ENCODE measurements at regions not wholly inside any gene's neighbourhood (a gene's known extent, or its start where the extent isn't known, plus 50 kb on each side); places are given as distances from the start of the nearest gene placed in this dataset.
A peak's percentile ranks its signal among the peaks of the same experiment; 100 is the strongest.

GRCh38 chr6:97813889-97814567 is 531.0 kb upstream of the MMS22L start:
- Histone ChIP-seq H3K79me1 (ENCODE audit: low read depth, low read length) (no peaks in the 10 kb centered on the region), H3K79me2 (ENCODE audit: control insufficient read depth in 1 of 2, insufficient read depth in 2 of 2, low read length in 2 of 2) (no peaks in the 10 kb centered on the region), H3K23me2 (ENCODE audit: low read depth, low read length) (no peaks in the 10 kb centered on the region), H2AFZ (ENCODE audit: low read length) (peak overlapping the region; percentile 80), H3K9me3 (ENCODE audit: insufficient read depth in 2 of 2, low read depth in 1 of 2, low read length in 1 of 2) (no peaks in the 10 kb centered on the region), H3K27me3 (replicated peaks in 1 of 4; ENCODE audit: control insufficient read depth in 3 of 4, extremely low read depth in 1 of 4, insufficient read depth in 3 of 4, low read length in 3 of 4) (no peaks in the 10 kb centered on the region), H3K4me1 (replicated peaks in 1 of 4; ENCODE audit: control insufficient read depth in 3 of 4, insufficient read depth in 4 of 4, low read length in 3 of 4) (peaks cover 0 to 11% (median 7%) of the 10 kb centered on the region in 4 experiments; a peak in 4 of 7 replicates), H4K20me1 (replicated peaks in 1 of 2; ENCODE audit: control insufficient read depth in 1 of 2, insufficient read depth in 2 of 2, low read length in 2 of 2) (no peaks in the 10 kb centered on the region), H3K23ac (ENCODE audit: insufficient read length) (no peak overlapping the region), H3K4me2 (ENCODE audit: insufficient read depth in 1 of 2, low read depth in 2 of 2, low read length in 2 of 2) (no peak overlapping the region; a peak in 1 of 4 replicates), H3K9ac (replicated peaks in 1 of 4; ENCODE audit: extremely low read depth in 1 of 4, low read depth in 3 of 4, low read length in 3 of 4) (no peak overlapping the region), H3K56ac (replicated peaks; ENCODE audit: insufficient read length, low read depth, low read length) (no peak overlapping the region), H3K14ac (ENCODE audit: insufficient read length) (no peak overlapping the region), H3K36me3 (ENCODE audit: control insufficient read depth in 2 of 4, insufficient read depth in 4 of 4, low read length in 3 of 4) (no peaks in the 10 kb centered on the region), H4K8ac (ENCODE audit: extremely low read depth, insufficient read depth, low read length) (no peak overlapping the region), H2BK12ac (ENCODE audit: low read depth, low read length) (peak overlapping the region; percentile 69), H2BK15ac (ENCODE audit: low read length) (no peak overlapping the region), H2BK20ac (ENCODE audit: low read length) (peak overlapping the region; percentile 67; the same call in 1 of the 2 replicates), H3K18ac (ENCODE audit: extremely low read depth, low read length) (0 out of 2 replicates have a peak overlapping the region, but pooled peaks have one; percentile 19), H2AK5ac (ENCODE audit: low read depth, low read length) (0 out of 2 replicates have a peak overlapping the region, but pooled peaks have one; percentile 3), H4K5ac (ENCODE audit: insufficient read length, low read depth, low read length) (no peak overlapping the region), H2BK120ac (replicated peaks; ENCODE audit: low read depth, low read length) (peak overlapping the region; percentile 33), H3K27ac (ENCODE audit: low read depth, low read length) (no peak overlapping the region), H2BK5ac (ENCODE audit: low read depth, low read length) (peak overlapping the region; percentile 72), H4K91ac (replicated peaks; ENCODE audit: insufficient read length, low read length) (peak overlapping the region; percentile 50), H3K4ac (replicated peaks; ENCODE audit: insufficient read length, low read depth, low read length) (no peak overlapping the region), H3K4me3 (ENCODE audit: extremely low read depth in 1 of 4, insufficient read depth in 2 of 4, low read depth in 3 of 4, low read length in 4 of 4) (no peak overlapping the region)
- FAIRE-seq (no peak), DNase-seq (ENCODE audit: low read depth in 1 of 2, low spot score in 2 of 2) (no peak)
- ChIA-PET POLR2A (ENCODE audit: partially characterized antibody) (interaction anchor here (1.5 kb wide), 1 partner anchor 10 kb away, joined by 4 read pairs; no protein-coding TSS in a partner anchor), CTCF (ENCODE audit: partially characterized antibody) (interaction anchor here (1.1 to 1.7 kb wide), 2 partner anchors 10 to 11 kb away, joined by 3 to 7 read pairs; no protein-coding TSS in a partner anchor)
- 92% methylated on average over 4 of the region's 4 CpGs; no CpG with 5 or more reads in 1 of the 2 experiments for WGBS, 2 experiments (ENCODE audit: extremely low coverage in 1 of 2, insufficient coverage in 1 of 2, insufficient read length in 1 of 2, insufficient replicate concordance in 2 of 2, low coverage in 1 of 2, low lambda C conversion rate in 2 of 2, missing lambda C conversion rate in 1 of 2)
- no peak for TF ChIP-seq CHD1 (IDR thresholded peaks at IDR 0.05; ENCODE audit: low read depth, low read length)
- TF ChIP-seq HDAC2 (IDR thresholded peaks at IDR 0.05; ENCODE audit: borderline replicate concordance in 1 of 2, low read depth in 2 of 2, low read length in 2 of 2) = no peak
- no peak for TF ChIP-seq SAP30 (IDR thresholded peaks at IDR 0.05; ENCODE audit: insufficient read depth, insufficient replicate concordance, low read length)
- TF ChIP-seq GABPA (IDR thresholded peaks at IDR 0.05; ENCODE audit: borderline replicate concordance, insufficient read depth, low read length) = no peak
- no peak for TF ChIP-seq KDM4A (IDR thresholded peaks at IDR 0.05; ENCODE audit: low read depth, low read length, severe bottlenecking)
- TF ChIP-seq PHF8 (conservative IDR thresholded peaks at IDR 0.05; ENCODE audit: low read depth, low read length) = no peak
- no peak for TF ChIP-seq SP2 (IDR thresholded peaks at IDR 0.05; ENCODE audit: low read length)
- TF ChIP-seq NRF1 (IDR thresholded peaks at IDR 0.05; ENCODE audit: low read depth, low read length) = no peak
- no peak for TF ChIP-seq RXRA (IDR thresholded peaks at IDR 0.05; ENCODE audit: insufficient read depth, low read depth, low read length)
- TF ChIP-seq RNF2 (IDR thresholded peaks at IDR 0.05; ENCODE audit: borderline replicate concordance, low read depth, low read length, missing control alignments, poor library complexity, severe bottlenecking) = no peak
- no peak for TF ChIP-seq BRCA1 (IDR thresholded peaks at IDR 0.05; ENCODE audit: low read depth, low read length)
- no peak for TF ChIP-seq KDM5A (IDR thresholded peaks at IDR 0.05; ENCODE audit: low read length)
